Ovary (tissue), 7 donors: ENCODE measurements at regions not wholly inside any gene's neighbourhood (a gene's known extent, or its start where the extent isn't known, plus 50 kb on each side); places are given as distances from the start of the nearest gene placed in this dataset.
A peak's percentile ranks its signal among the peaks of the same experiment; 100 is the strongest.

ENCODE experiments used
- DNase-seq, 5 donors: peaks; one replicate each; pipeline ENCODE4 v3.0.0-alpha.2; 2019 to 2020
- H3K27ac ChIP-seq, 2 donors: fragments of 200-600 bp; one replicate each; pipeline versions ENCODE4 v1.5.1 to v1.8.0; 2019 to 2022
- H3K27me3 ChIP-seq: fragments of 200-600 bp; one replicate; pipeline ENCODE4 v1.8.0; 2022
- H3K36me3 ChIP-seq: fragments of 200-600 bp; sonication (generic); one replicate; pipeline ENCODE4 v1.5.1; 2019
- H3K4me1 ChIP-seq: one replicate; pipeline ENCODE4 v1.8.1; 2013; ENCODE audit warnings: mild to moderate bottlenecking, moderate library complexity; ENCODE audit not compliant: insufficient read depth
- H3K4me3 ChIP-seq: fragments of 200-600 bp; sonication (generic); one replicate; pipeline ENCODE4 v1.5.1; 2017
- H3K9me3 ChIP-seq, 2 donors: fragments of 200-600 bp in 1 of 2; sonication (generic) in 1 of 2; one replicate each; pipeline versions ENCODE4 v1.5.1 to v1.8.1; 2013 to 2019; ENCODE audit warnings: mild to moderate bottlenecking in 1 of 2, moderate library complexity in 1 of 2
- EP300 ChIP-seq: sonication (generic); formaldehyde crosslinking; IDR thresholded peaks from one replicate; pipeline ENCODE4 v1.6.1; 2017; ENCODE audit warnings: antibody characterized with exemption
- POLR2A ChIP-seq: fragments of 450-650 bp; IDR thresholded peaks from one replicate; pipeline ENCODE4 v1.6.1; 2017; ENCODE audit warnings: antibody characterized with exemption, mild to moderate bottlenecking, moderate library complexity
- WGBS, 3 donors: extraction: QIAGEN DNeasy Blood & Tissue Kit in 1 of 3; methylation state at CpG; one replicate each; pipeline versions ENCODE4 v1.1.5 to v1.1.7; 2013 to 2017; 5-methylcytosine and 5-hydroxymethylcytosine counted together
- intact Hi-C, 4 donors: fragments of 100-400 bp; cut with DNase I; formaldehyde crosslinking; loops; one replicate each; pipeline versions ENCODE4 v1.11.0 to v1.15.1; 2022 to 2023
- TF ChIP-seq, protein P1 (sequence below), 3 donors: fragments of 450-650 bp in 2 of 3; fragments of 200-600 bp in 1 of 3; IDR thresholded peaks; one replicate each; pipeline versions ENCODE4 v1.5.1 to v1.8.0; 2016 to 2022; ENCODE audit warnings: antibody characterized with exemption in 3 of 3, mild to moderate bottlenecking in 1 of 3
- donor health status: DM: no; HTN: no; CAD: no; lungs with moderate emphysema.
- donor health status: DM: no; HTN: no; CAD: no.
- donor health status: Bipolar disorder and iron deficiency.
- donor health status: DM: no; HTN: no; CAD: no.
- donor health status: DM: yes; HTN: yes; CAD: no.

DNA sequence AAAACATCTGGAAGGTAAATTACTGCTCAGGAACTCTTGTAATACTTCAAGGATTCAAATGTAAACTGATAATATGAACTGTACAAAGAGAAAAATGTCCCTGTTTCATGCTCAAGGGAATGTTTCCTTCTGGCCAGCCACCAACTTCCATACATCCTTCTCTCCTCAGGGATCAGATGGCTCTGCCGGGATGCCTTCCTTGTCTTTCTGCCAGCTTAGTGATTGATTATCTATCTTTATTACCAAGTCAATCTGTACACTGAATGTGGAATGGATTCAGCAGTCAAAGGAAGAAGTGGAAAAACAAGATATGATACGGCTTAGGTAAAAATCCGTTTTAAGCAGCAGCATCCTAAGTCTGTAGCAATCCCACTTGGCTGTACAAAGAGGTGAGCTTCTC is 178.3 kb downstream of the PTN start:
- intact Hi-C loops = no loop called here
- TF ChIP-seq, protein P1, sequence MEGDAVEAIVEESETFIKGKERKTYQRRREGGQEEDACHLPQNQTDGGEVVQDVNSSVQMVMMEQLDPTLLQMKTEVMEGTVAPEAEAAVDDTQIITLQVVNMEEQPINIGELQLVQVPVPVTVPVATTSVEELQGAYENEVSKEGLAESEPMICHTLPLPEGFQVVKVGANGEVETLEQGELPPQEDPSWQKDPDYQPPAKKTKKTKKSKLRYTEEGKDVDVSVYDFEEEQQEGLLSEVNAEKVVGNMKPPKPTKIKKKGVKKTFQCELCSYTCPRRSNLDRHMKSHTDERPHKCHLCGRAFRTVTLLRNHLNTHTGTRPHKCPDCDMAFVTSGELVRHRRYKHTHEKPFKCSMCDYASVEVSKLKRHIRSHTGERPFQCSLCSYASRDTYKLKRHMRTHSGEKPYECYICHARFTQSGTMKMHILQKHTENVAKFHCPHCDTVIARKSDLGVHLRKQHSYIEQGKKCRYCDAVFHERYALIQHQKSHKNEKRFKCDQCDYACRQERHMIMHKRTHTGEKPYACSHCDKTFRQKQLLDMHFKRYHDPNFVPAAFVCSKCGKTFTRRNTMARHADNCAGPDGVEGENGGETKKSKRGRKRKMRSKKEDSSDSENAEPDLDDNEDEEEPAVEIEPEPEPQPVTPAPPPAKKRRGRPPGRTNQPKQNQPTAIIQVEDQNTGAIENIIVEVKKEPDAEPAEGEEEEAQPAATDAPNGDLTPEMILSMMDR (IDR thresholded peaks at IDR 0.05) = no peak
- no peak for TF ChIP-seq EP300
- no peak for TF ChIP-seq POLR2A
- DNase-seq = no peak
- Histone ChIP-seq H3K36me3 (no peaks in the 10 kb centered on the region), H3K4me3 (no peak overlapping the region), H3K27me3 (no peaks in the 10 kb centered on the region), H3K9me3 (no peaks in the 10 kb centered on the region), H3K27ac (no peak overlapping the region), H3K4me1 (no peaks in the 10 kb centered on the region)
- 52 to 71% (median 58%) methylated on average over 3 of the region's 3 CpGs for WGBS, 3 donors

DNA sequence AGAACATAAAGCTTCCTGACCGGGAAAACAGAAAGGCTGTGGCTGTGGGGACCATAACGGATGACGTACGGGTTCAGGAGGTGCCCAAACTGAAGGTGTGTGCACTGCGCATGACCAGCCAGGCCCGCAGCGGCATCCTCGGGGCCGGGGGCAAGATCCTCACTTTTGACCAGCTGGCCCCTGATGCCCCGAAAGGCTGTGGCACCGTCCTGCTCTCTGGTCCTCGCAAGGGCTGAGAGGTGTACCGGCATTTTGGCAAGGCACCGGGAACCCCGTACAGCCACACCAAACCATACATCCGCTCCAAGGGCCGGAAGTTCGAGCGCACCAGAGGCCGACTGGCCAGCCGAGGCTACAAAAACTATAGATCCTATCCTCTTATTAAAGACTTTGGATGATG is 179.3 kb downstream of the PTN start:
- DNase-seq = peak in 1 of 5 donors; percentile 16
- intact Hi-C loops = no loop called here
- Histone ChIP-seq H3K4me1 (no peaks in the 10 kb centered on the region), H3K36me3 (no peaks in the 10 kb centered on the region), H3K27ac (no peak overlapping the region), H3K4me3 (no peak overlapping the region), H3K9me3 (no peaks in the 10 kb centered on the region), H3K27me3 (no peaks in the 10 kb centered on the region)
- TF ChIP-seq EP300 (no peak), POLR2A (no peak)
- TF ChIP-seq, protein P1 (IDR thresholded peaks at IDR 0.05) = no peak
- 95 to 97% (median 96%) methylated on average over 21 of the region's 21 CpGs for WGBS, 3 donors

DNA sequence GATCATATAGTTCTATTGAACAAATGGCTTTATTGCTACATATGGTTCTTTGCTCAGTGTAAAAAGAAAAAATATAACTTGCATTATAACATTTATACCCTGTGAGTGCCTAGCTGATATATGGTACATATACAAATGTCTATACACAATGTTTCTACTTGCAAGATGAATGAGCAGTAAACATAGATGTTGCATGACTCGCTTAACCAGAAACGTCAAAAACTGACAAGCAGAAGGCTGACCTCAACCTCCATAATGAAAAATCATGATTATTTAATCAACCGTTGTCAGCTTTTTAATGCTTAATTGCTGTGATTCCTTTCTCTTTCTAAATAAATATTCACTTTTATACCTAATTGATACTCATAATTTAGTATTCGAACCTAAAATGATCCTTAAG is 183.3 kb downstream of the PTN start:
- 82 to 84% (median 83%) methylated on average over 4 of the region's 4 CpGs for WGBS, 3 donors
- H3K9me3 ChIP-seq = no peaks in the 10 kb centered on the region
- H3K4me1 ChIP-seq = no peaks in the 10 kb centered on the region
- H3K36me3 ChIP-seq = no peaks in the 10 kb centered on the region
- peaks cover 3% of the 10 kb centered on the region for H3K27me3 ChIP-seq
- intact Hi-C loops = no loop called here
- H3K4me3 ChIP-seq = no peak overlapping the region
- DNase-seq = no peak
- H3K27ac ChIP-seq = no peak overlapping the region
- TF ChIP-seq POLR2A = no peak
- TF ChIP-seq EP300 = no peak
- TF ChIP-seq, protein P1 (IDR thresholded peaks at IDR 0.05) = no peak

DNA sequence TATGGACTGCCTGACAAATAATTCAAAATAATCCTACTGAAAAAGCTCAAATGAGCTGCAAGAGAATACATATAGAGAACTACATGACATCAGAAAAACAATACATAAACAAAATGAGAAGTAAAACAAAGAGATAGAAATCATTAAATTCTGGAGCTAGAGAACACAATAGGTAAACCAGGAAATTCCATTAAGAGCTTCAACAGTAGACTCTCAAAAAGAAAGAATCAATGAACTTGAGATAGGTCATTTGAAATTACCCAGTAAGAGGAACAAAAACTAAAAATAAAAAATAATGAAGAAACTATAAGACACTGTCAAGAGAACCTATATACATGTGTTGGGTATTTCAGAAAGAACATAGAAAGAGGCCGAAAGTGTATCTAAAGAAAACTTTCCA is 186.3 kb downstream of the PTN start:
- Histone ChIP-seq H3K27me3 (peaks cover 3% of the 10 kb centered on the region), H3K36me3 (no peaks in the 10 kb centered on the region), H3K4me3 (no peak overlapping the region), H3K4me1 (no peaks in the 10 kb centered on the region), H3K27ac (no peak overlapping the region), H3K9me3 (no peaks in the 10 kb centered on the region)
- WGBS, 3 donors = 92 to 98% (median 95%) methylated on average over 1 of the region's 1 CpG
- TF ChIP-seq EP300 = no peak
- TF ChIP-seq, protein P1 (IDR thresholded peaks at IDR 0.05) = no peak
- no peak for TF ChIP-seq POLR2A
- DNase-seq = no peak
- intact Hi-C loops = no loop called here

DNA sequence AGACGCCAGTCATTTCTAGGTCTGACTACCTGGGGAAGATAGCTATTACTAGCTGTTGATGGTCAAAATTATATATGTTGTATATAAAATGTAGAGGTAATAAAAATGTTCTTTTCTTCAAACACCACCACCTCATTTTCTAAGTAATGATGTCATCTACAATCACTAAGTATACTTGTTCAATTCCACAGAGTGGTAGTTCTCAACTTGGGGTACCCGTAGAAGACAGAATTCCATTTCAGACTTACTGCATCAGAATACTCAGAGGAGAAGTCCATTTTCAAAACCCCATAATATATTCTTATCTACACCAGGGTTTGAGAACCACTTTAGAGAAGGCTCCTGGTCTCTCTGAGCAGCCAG is 191.9 kb downstream of the PTN start:
- no peaks in the 10 kb centered on the region for H3K9me3 ChIP-seq
- WGBS, 3 donors = 92 to 97% (median 96%) methylated on average over 2 of the region's 2 CpGs
- no peak overlapping the region for H3K27ac ChIP-seq
- H3K4me1 ChIP-seq = no peaks in the 10 kb centered on the region
- DNase-seq = no peak
- TF ChIP-seq EP300 (no peak), POLR2A (no peak)
- TF ChIP-seq, protein P1 (IDR thresholded peaks at IDR 0.05) = no peak
- H3K27me3 ChIP-seq = peaks cover 3% of the 10 kb centered on the region
- no peaks in the 10 kb centered on the region for H3K36me3 ChIP-seq
- no peak overlapping the region for H3K4me3 ChIP-seq
- intact Hi-C loops = no loop called here
